GOT3 (cell line): ENCODE measurements at regions not wholly inside any gene's neighbourhood (a gene's known extent, or its start where the extent isn't known, plus 50 kb on each side); places are given as distances from the start of the nearest gene placed in this dataset.
"Not testable (repeated sequence)": the region's sequence is repeated elsewhere in the genome, so short reads cannot be mapped to it uniquely, and the experiment has no call there.

Experiments
- DNase-seq: peaks from one replicate; lab custom pipeline; 2025; ENCODE audit warnings: mixed read lengths; lab: John Stamatoyannopoulos, UW

DNA sequence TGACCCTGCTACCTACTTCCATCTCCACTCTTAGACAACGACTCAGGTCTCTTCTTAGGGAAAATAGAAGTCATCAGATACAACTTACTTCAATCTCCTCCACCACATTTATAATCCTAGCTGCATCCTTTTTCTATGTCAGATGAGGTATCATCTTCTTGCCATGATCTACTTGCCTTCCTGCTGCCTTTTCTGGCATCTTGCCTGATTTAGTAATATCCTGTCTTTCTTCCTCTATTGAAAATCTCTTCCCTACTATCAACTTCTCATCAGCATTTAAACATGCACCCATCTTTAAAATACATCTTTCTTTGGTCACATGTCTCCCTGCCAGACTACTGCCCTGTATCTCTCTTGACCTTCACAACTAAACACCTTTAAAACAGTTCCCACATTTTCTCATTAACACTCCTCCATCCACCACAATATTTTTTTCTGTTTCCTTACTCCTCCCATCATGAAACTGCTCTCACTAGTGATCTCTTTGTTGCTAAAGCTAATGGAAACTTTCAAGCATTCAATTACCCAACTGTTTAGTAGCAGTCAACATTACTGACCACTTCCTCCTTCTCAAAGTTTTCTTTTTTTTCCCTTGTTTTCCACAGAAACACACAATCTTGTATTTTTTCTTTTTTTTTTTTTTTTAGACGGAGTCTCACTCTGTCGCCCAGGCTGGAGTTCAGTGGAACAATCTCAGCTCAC is 100.8 kb upstream of the CXorf66 start:
- DNase-seq: no peak

- DNase-seq: no peak
Observed at GRCh38 chrX:140064993-140065392, 99.7 kb upstream of the CXorf66 start.

DNA sequence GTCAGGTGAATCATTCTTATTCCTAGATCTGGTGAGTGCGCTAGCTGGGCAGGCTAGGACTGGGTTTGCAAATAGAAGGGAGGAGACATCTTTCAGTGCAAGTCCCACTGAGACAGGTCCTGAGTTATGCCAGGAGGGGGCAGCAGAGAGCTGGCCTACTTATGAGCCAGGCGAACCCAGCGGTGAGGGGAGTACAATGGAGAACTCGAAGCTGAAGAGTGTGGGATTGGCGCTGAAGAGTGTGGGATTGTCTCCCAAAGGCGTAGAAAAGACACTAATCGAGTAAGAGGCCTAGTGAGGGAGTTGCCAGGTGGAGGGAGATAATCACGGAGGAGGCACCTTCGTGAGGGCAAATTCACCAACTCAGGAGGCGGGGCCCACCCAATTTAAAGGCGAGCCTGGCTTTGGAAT is 91.7 kb upstream of the CXorf66 start:
- DNase-seq: peak; percentile 11

GRCh38 chrX:140053846-140054245 is 88.5 kb upstream of the CXorf66 start:
- no peak for DNase-seq

DNA sequence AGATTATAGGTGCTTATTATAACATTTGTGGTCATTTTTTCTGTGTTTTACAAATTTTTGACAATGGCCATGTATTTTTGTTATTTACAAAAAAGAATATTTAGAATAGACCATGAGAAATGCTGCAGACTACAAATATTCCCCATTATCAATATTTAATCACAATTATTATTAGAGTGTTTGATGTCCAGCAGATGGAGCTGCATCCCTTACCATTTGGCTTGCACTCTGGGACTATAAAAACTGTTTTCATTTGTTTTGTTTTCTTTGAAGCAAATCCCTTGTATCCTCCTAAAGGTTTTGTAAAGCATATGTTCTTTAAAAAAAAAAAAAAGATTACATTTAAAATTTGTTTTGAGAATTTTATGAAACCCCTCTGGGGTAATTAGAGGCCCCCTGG is 85.6 kb upstream of the CXorf66 start:
- no peak for DNase-seq

DNA sequence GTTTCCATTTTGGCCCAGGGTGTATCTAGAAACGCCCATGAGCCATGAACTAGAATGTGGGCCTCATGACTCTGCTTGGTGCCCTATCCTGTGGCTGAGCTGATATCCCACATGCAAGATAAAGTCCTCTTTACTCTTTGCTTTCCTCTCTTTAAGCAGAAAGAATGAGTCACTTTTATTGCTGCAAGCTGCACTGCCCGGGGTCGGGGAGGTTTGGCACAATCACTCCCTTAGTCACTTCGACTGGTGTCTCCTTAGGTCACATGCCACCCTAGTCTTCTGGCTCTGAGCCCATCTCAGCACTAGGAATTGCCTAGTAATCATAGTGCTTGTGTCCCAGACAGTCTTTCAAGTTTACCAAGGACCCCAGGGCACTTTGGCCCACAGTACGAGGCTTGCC is 75.1 kb upstream of the CXorf66 start:
- peak; percentile 1 for DNase-seq

DNA sequence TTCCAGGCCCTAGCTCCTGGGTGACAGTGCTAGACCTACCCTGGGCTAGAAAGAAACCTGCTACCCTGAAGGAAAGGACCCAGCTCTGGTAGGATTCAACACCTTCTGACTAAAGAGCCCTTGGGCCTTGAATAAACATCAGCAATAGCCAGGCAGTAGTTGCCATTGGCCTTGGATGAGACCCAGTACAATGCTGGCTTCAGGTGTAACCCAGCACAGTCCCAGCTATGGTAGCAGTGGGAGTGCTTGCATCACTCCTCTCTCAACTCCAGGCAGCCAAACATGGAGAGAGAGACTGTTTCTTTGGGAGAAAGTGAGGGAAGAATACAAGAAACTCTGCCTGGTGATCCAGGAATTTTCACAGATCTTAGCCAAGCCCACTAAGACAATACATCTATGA is 73.5 kb upstream of the CXorf66 start:
- no peak for DNase-seq

DNA sequence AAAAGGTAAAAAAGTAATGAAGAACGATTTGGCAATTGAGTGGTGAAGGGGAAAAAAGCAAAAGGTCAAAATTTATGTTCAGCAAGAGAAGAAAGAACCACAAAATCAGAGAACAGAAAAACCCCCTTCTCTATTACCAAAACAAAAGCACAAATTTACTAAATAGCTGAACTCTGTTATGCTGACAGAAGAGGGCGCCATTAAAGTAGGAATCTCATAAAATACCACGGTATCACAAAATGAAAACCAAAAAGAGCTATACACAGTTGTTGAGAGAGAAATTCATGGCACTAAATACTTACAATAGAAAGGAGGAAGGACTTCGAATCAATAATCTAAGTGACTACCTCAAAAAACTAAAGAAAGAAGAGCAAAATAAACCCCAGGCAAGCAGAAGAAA is 69.6 kb upstream of the CXorf66 start:
- no peak for DNase-seq

DNA sequence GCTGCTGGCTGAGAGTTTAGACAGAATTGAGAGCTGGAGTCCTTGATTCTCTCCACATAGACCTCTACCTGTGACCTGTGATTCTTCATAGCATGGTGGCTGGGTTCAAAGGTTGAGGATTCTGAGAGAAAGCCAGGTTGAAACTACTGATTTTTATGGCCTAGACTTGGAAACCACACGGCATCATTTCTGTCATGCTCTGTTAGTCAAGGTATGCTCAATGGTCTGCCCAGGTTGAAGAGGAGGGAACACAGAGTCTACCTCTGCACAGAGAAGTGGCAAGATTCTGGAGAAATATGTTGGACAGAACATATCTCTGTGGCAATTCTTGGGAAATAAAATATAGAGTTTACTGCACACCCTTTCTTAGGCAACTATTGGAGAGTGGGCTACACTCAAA is 57.2 kb upstream of the CXorf66 start:
- no peak for DNase-seq

DNA sequence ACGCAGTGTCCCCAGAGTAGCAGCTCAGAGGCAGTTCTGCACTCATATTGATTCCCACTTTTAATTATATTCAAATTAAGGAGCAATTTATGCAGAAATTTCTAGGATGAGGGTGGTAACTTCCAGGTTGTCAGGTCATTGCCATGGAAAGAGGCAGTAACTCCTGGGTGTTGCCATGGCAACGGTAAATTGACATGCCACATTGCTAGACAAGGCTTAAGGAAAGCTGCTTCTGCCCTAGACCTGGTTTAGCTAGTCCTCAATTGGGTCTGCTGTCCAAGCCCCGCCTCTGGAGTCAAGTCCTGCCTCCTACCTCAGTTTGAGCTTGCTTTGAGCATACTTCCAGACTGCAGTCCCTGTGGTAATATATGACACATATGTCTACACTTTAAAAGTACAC is 53.8 kb upstream of the CXorf66 start:
- DNase-seq: not testable (repeated sequence)
